Glutamatergic neuron (in vitro differentiated cells): ENCODE measurements at regions not wholly inside any gene's neighbourhood (a gene's known extent, or its start where the extent isn't known, plus 50 kb on each side); places are given as distances from the start of the nearest gene placed in this dataset.

Source experiments
- DNase-seq: peaks from one replicate; pipeline ENCODE4 v3.0.0; 2022
- H3K27ac Mint-ChIP-seq: one replicate; pipeline ENCODE4 v1.8.0; 2020; ENCODE audit warnings: mild to moderate bottlenecking, mixed read lengths, inconsistent platforms; ENCODE audit not compliant: unreplicated experiment
- H3K27me3 Mint-ChIP-seq: one replicate; pipeline ENCODE4 v1.8.0; 2020; ENCODE audit warnings: mild to moderate bottlenecking, moderate library complexity, mixed read lengths, inconsistent platforms; ENCODE audit not compliant: unreplicated experiment
- H3K36me3 Mint-ChIP-seq: one replicate; pipeline ENCODE4 v1.8.0; 2020; ENCODE audit warnings: mild to moderate bottlenecking, mixed read lengths, inconsistent platforms; ENCODE audit not compliant: unreplicated experiment
- H3K4me1 Mint-ChIP-seq: one replicate; pipeline ENCODE4 v1.8.0; 2020; ENCODE audit warnings: mild to moderate bottlenecking, low read depth, mixed read lengths, inconsistent platforms; ENCODE audit not compliant: unreplicated experiment
- H3K4me3 Mint-ChIP-seq: one replicate; pipeline ENCODE4 v1.8.0; 2020; ENCODE audit warnings: mild to moderate bottlenecking, mixed read lengths, inconsistent platforms; ENCODE audit not compliant: unreplicated experiment
- H3K9me3 Mint-ChIP-seq: one replicate; pipeline ENCODE4 v1.8.0; 2020; ENCODE audit warnings: mild to moderate bottlenecking, moderate library complexity, mixed read lengths, inconsistent platforms; ENCODE audit not compliant: unreplicated experiment
- CTCF ChIP-seq: fragments of 200-600 bp; sonication (generic); IDR thresholded peaks from one replicate; pipeline ENCODE4 v1.5.0; 2021; ENCODE audit not compliant: partially characterized antibody, unreplicated experiment

- H3K9me3 Mint-ChIP-seq: no peaks in the 10 kb centered on the region
- DNase-seq: no peak
- H3K27ac Mint-ChIP-seq: no peak overlapping the region
- peaks cover 5% of the 10 kb centered on the region for H3K4me1 Mint-ChIP-seq
- H3K4me3 Mint-ChIP-seq: no peak overlapping the region
- TF ChIP-seq CTCF: no peak
- no peaks in the 10 kb centered on the region for H3K36me3 Mint-ChIP-seq
- no peaks in the 10 kb centered on the region for H3K27me3 Mint-ChIP-seq
Observed at GRCh38 chr2:125554956-125555355, 1101.0 kb upstream of the GYPC start.

GRCh38 chr2:125559186-125559585 is 1096.8 kb upstream of the GYPC start:
- Mint-ChIP-seq H3K27ac (no peak overlapping the region), H3K9me3 (no peaks in the 10 kb centered on the region), H3K4me3 (no peak overlapping the region), H3K4me1 (peaks cover 4% of the 10 kb centered on the region), H3K27me3 (no peaks in the 10 kb centered on the region), H3K36me3 (no peaks in the 10 kb centered on the region)
- no peak for DNase-seq
- no peak for TF ChIP-seq CTCF

- no peak for TF ChIP-seq CTCF
- H3K27ac Mint-ChIP-seq: no peak overlapping the region
- no peak overlapping the region for H3K4me3 Mint-ChIP-seq
- H3K4me1 Mint-ChIP-seq: peaks cover 6% of the 10 kb centered on the region
- H3K9me3 Mint-ChIP-seq: no peaks in the 10 kb centered on the region
- H3K27me3 Mint-ChIP-seq: no peaks in the 10 kb centered on the region
- DNase-seq: no peak
- H3K36me3 Mint-ChIP-seq: no peaks in the 10 kb centered on the region
Observed at GRCh38 chr2:125560855-125561254, 1095.1 kb upstream of the GYPC start.

GRCh38 chr2:125561302-125561701 is 1094.7 kb upstream of the GYPC start:
- DNase-seq: no peak
- H3K4me3 Mint-ChIP-seq: no peak overlapping the region
- no peaks in the 10 kb centered on the region for H3K9me3 Mint-ChIP-seq
- no peaks in the 10 kb centered on the region for H3K36me3 Mint-ChIP-seq
- H3K4me1 Mint-ChIP-seq: peaks cover 8% of the 10 kb centered on the region
- no peaks in the 10 kb centered on the region for H3K27me3 Mint-ChIP-seq
- no peak for TF ChIP-seq CTCF
- no peak overlapping the region for H3K27ac Mint-ChIP-seq

GRCh38 chr2:125562924-125563323 is 1093.0 kb upstream of the GYPC start:
- DNase-seq: no peak
- no peak for TF ChIP-seq CTCF
- H3K4me3 Mint-ChIP-seq: no peak overlapping the region
- H3K9me3 Mint-ChIP-seq: no peaks in the 10 kb centered on the region
- H3K36me3 Mint-ChIP-seq: no peaks in the 10 kb centered on the region
- H3K27me3 Mint-ChIP-seq: no peaks in the 10 kb centered on the region
- H3K27ac Mint-ChIP-seq: no peak overlapping the region
- H3K4me1 Mint-ChIP-seq: peaks cover 9% of the 10 kb centered on the region
